WTC11 (cell line): ENCODE measurements at regions not wholly inside any gene's neighbourhood (a gene's known extent, or its start where the extent isn't known, plus 50 kb on each side); places are given as distances from the start of the nearest gene placed in this dataset.

ENCODE experiments used
- ATAC-seq: fragments of 200-7000 bp; cut with Tn5 transposase; 2 replicates; pipeline ENCODE4 v1.10.0; 2021; ENCODE audit warnings: mild to moderate bottlenecking, moderate library complexity
- CTCF ChIA-PET: fragments of 300-600 bp; sonication (Branson Sonifier 250); formaldehyde crosslinking; loops from one replicate; lab custom pipeline; 2021; ENCODE audit warnings: antibody characterized with exemption; lab: Charles Lee
- POLR2A ChIA-PET: fragments of 350-600 bp; sonication (Branson Sonifier 250); formaldehyde crosslinking; loops from one replicate; lab custom pipeline; 2021; ENCODE audit warnings: antibody characterized with exemption; lab: Charles Lee
- DNase-seq: peaks from one replicate; pipeline ENCODE4 v3.0.0; 2021; ENCODE audit warnings: low spot score
- H3K27ac Mint-ChIP-seq: 2 replicates; pipeline ENCODE4 v1.8.0; 2021; ENCODE audit warnings: mixed read lengths
- H3K27me3 Mint-ChIP-seq: 2 replicates; pipeline ENCODE4 v1.8.0; 2021; ENCODE audit warnings: low read depth, mild to moderate bottlenecking, moderate library complexity, mixed read lengths
- H3K36me3 Mint-ChIP-seq: 2 replicates; pipeline ENCODE4 v1.8.0; 2021; ENCODE audit warnings: mixed read lengths
- H3K4me1 Mint-ChIP-seq: 2 replicates; pipeline ENCODE4 v1.8.0; 2022; ENCODE audit warnings: mixed read lengths
- H3K4me3 Mint-ChIP-seq: 2 replicates; pipeline ENCODE4 v1.8.0; 2021; ENCODE audit warnings: mild to moderate bottlenecking, moderate library complexity, mixed read lengths
- H3K9me3 Mint-ChIP-seq: 2 replicates; pipeline ENCODE4 v1.8.0; 2021; ENCODE audit warnings: mixed read lengths
- AR ChIP-seq: fragments of 250-450 bp; sonication (Bioruptor Pico); IDR thresholded peaks from 2 replicates; pipeline ENCODE4 v1.9.0; 2021; ENCODE audit warnings: mild to moderate bottlenecking
- ATF2 ChIP-seq: sonication (generic); formaldehyde crosslinking; IDR thresholded peaks from 2 replicates; pipeline ENCODE4 v1.8.1; 2022; ENCODE audit warnings: low read depth, missing genetic modification reagents, borderline replicate concordance
- CREM ChIP-seq: sonication (generic); formaldehyde crosslinking; IDR thresholded peaks from 2 replicates; pipeline ENCODE4 v1.8.1; 2022; ENCODE audit warnings: mild to moderate bottlenecking, missing genetic modification reagents, moderate library complexity
- ERG ChIP-seq: fragments of 250-450 bp; sonication (Bioruptor Pico); IDR thresholded peaks from 2 replicates; pipeline ENCODE4 v1.8.0; 2021; ENCODE audit warnings: mild to moderate bottlenecking
- FOXK1 ChIP-seq: sonication (generic); formaldehyde crosslinking; IDR thresholded peaks from 2 replicates; pipeline ENCODE4 v1.8.0; 2022; ENCODE audit warnings: mild to moderate bottlenecking, moderate library complexity, missing genetic modification reagents
- IRF2 ChIP-seq: sonication (generic); formaldehyde crosslinking; IDR thresholded peaks from 2 replicates; pipeline ENCODE4 v1.8.0; 2022; ENCODE audit warnings: low read depth, missing genetic modification reagents, borderline replicate concordance
- NR1H2 ChIP-seq: sonication (generic); formaldehyde crosslinking; IDR thresholded peaks from 2 replicates; pipeline ENCODE4 v1.9.0; 2021; ENCODE audit warnings: mild to moderate bottlenecking, moderate library complexity, missing genetic modification reagents
- NR2C2 ChIP-seq: sonication (generic); formaldehyde crosslinking; IDR thresholded peaks from 2 replicates; pipeline ENCODE4 v1.8.0; 2022; ENCODE audit warnings: mild to moderate bottlenecking, missing genetic modification reagents
- PRDM15 ChIP-seq: sonication (generic); formaldehyde crosslinking; IDR thresholded peaks from 2 replicates; pipeline ENCODE4 v1.8.0; 2022; ENCODE audit warnings: missing genetic modification reagents
- RELA ChIP-seq: sonication (generic); formaldehyde crosslinking; IDR thresholded peaks from 2 replicates; pipeline ENCODE4 v1.8.1; 2022; ENCODE audit warnings: missing genetic modification reagents, mild to moderate bottlenecking, borderline replicate concordance
- SMAD3 ChIP-seq: sonication (generic); formaldehyde crosslinking; IDR thresholded peaks from 2 replicates; pipeline ENCODE4 v1.8.0; 2022; ENCODE audit warnings: missing genetic modification reagents, mild to moderate bottlenecking, borderline replicate concordance
- SP1 ChIP-seq: sonication (generic); formaldehyde crosslinking; conservative IDR thresholded peaks from 2 replicates; pipeline ENCODE4 v1.8.1; 2022; ENCODE audit warnings: missing genetic modification reagents
- STAT6 ChIP-seq: sonication (generic); formaldehyde crosslinking; conservative IDR thresholded peaks from 2 replicates; pipeline ENCODE4 v1.8.1; 2023; ENCODE audit warnings: mild to moderate bottlenecking, low read depth, missing genetic modification reagents, moderate library complexity
- TEAD1 ChIP-seq: sonication (generic); formaldehyde crosslinking; IDR thresholded peaks from 2 replicates; pipeline ENCODE4 v1.8.0; 2022; ENCODE audit warnings: mild to moderate bottlenecking, missing genetic modification reagents
- TEAD4 ChIP-seq: sonication (generic); formaldehyde crosslinking; IDR thresholded peaks from 2 replicates; pipeline ENCODE4 v1.8.0; 2022; ENCODE audit warnings: mild to moderate bottlenecking, missing genetic modification reagents
- ZNF396 ChIP-seq: fragments of 250-450 bp; sonication (Bioruptor Pico); IDR thresholded peaks from 2 replicates; pipeline ENCODE4 v1.8.0; 2021; ENCODE audit warnings: mild to moderate bottlenecking, moderate library complexity, borderline replicate concordance
- ZNF425 ChIP-seq: fragments of 250-450 bp; sonication (Bioruptor Pico); conservative IDR thresholded peaks from 2 replicates; pipeline ENCODE4 v1.9.0; 2021; ENCODE audit warnings: mild to moderate bottlenecking
- ZNF512 ChIP-seq: sonication (generic); formaldehyde crosslinking; IDR thresholded peaks from 2 replicates; pipeline ENCODE4 v1.8.1; 2022; ENCODE audit warnings: missing genetic modification reagents, borderline replicate concordance

- no peak for TF ChIP-seq ZNF512
- no peak for TF ChIP-seq AR (CRISPR knock-in tag)
- no peak for TF ChIP-seq NR2C2 (CRISPR knock-in tag)
- no peak for TF ChIP-seq TEAD1 (CRISPR knock-in tag)
- no peak for TF ChIP-seq ZNF425 (CRISPR knock-in tag)
Measured at GRCh38 chr5:18551716-18552115, 917.5 kb downstream of the TAF11L14 start (continued).

- H3K27ac Mint-ChIP-seq, result no peak overlapping the region
- H3K9me3 Mint-ChIP-seq, result peaks cover 61% of the 10 kb centered on the region
- no peak overlapping the region for H3K4me3 Mint-ChIP-seq
- ATAC-seq (no peak), DNase-seq (no peak)
- peaks cover 62% of the 10 kb centered on the region for H3K36me3 Mint-ChIP-seq
- TF ChIP-seq CREM (CRISPR knock-in tag) (no peak), SMAD3 (no peak), ATF2 (CRISPR knock-in tag) (no peak), FOXK1 (CRISPR knock-in tag) (no peak), NR1H2 (CRISPR knock-in tag) (no peak), RELA (no peak), SP1 (CRISPR knock-in tag) (no peak), TEAD4 (CRISPR knock-in tag) (no peak), ERG (CRISPR knock-in tag) (no peak), STAT6 (no peak), PRDM15 (CRISPR knock-in tag) (no peak), ZNF396 (CRISPR knock-in tag) (no peak), IRF2 (CRISPR knock-in tag) (no peak)
- H3K27me3 Mint-ChIP-seq, result peaks cover 2% of the 10 kb centered on the region
- H3K4me1 Mint-ChIP-seq, result peaks cover 21% of the 10 kb centered on the region
- CTCF ChIA-PET, result no interaction called here
- POLR2A ChIA-PET, result no interaction called here
Measured at GRCh38 chr5:18553269-18553668, 919.0 kb downstream of the TAF11L14 start.
